BE2C (cell line): ENCODE measurements at regions not wholly inside any gene's neighbourhood (a gene's known extent, or its start where the extent isn't known, plus 50 kb on each side); places are given as distances from the start of the nearest gene placed in this dataset.

Experiments used
- DNase-seq: peaks from one replicate; pipeline ENCODE4 v3.0.0-alpha.2; 2020
- H3K27me3 ChIP-seq: fragments of 250-450 bp; sonication (Bioruptor Pico); 2 replicates; pipeline ENCODE4 v1.5.1; 2020; ENCODE audit warnings: mild to moderate bottlenecking
- H3K36me3 ChIP-seq: fragments of 250-450 bp; sonication (Bioruptor Pico); 2 replicates; pipeline ENCODE4 v1.5.1; 2020; ENCODE audit warnings: mild to moderate bottlenecking
- H3K4me1 ChIP-seq: fragments of 250-450 bp; sonication (Bioruptor Pico); 2 replicates; pipeline ENCODE4 v1.5.1; 2020
- H3K4me3 ChIP-seq: 2 replicates; pipeline ENCODE4 v1.5.1; 2011; ENCODE audit warnings: low read depth, low read length
- H3K9me3 ChIP-seq: fragments of 250-450 bp; sonication (Bioruptor Pico); 2 replicates; pipeline ENCODE4 v1.5.1; 2020
- TF ChIP-seq, protein P1 (sequence below): IDR thresholded peaks from 2 replicates; pipeline ENCODE4 v1.5.1; 2012; ENCODE audit warnings: mild to moderate bottlenecking, low read depth, low read length

DNA sequence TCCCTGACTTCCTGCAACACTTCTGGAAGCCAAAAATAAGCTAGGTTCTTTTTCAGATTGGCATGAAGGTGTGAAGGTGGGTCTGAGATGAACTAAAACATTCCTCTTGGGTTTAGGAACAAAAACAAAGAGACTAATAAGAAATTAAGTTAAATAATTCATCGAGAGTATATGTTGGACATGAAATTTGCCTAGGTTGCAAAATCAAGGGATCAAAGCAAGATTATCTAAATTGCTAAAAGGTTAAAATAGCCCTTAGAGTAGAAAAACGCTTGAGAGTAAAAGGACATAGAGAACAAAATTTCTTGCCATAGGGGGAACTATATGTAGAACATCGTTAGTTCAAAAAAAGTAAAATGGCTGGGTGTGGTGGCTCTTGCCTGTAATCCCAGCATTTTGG is 845.9 kb upstream of the NXPH2 start:
- no peaks in the 10 kb centered on the region for H3K36me3 ChIP-seq
- no peak overlapping the region for H3K4me3 ChIP-seq
- no peaks in the 10 kb centered on the region for H3K27me3 ChIP-seq
- TF ChIP-seq, protein P1, sequence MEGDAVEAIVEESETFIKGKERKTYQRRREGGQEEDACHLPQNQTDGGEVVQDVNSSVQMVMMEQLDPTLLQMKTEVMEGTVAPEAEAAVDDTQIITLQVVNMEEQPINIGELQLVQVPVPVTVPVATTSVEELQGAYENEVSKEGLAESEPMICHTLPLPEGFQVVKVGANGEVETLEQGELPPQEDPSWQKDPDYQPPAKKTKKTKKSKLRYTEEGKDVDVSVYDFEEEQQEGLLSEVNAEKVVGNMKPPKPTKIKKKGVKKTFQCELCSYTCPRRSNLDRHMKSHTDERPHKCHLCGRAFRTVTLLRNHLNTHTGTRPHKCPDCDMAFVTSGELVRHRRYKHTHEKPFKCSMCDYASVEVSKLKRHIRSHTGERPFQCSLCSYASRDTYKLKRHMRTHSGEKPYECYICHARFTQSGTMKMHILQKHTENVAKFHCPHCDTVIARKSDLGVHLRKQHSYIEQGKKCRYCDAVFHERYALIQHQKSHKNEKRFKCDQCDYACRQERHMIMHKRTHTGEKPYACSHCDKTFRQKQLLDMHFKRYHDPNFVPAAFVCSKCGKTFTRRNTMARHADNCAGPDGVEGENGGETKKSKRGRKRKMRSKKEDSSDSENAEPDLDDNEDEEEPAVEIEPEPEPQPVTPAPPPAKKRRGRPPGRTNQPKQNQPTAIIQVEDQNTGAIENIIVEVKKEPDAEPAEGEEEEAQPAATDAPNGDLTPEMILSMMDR: no peak
- H3K4me1 ChIP-seq: no peaks in the 10 kb centered on the region
- H3K9me3 ChIP-seq: no peaks in the 10 kb centered on the region
- no peak for DNase-seq

GRCh38 chr2:139622691-139623090 is 842.5 kb upstream of the NXPH2 start:
- no peak for DNase-seq
- H3K4me3 ChIP-seq: no peak overlapping the region
- H3K27me3 ChIP-seq: no peaks in the 10 kb centered on the region
- H3K4me1 ChIP-seq: no peaks in the 10 kb centered on the region
- no peaks in the 10 kb centered on the region for H3K9me3 ChIP-seq
- H3K36me3 ChIP-seq: no peaks in the 10 kb centered on the region
- TF ChIP-seq, protein P1: no peak

- H3K27me3 ChIP-seq: no peaks in the 10 kb centered on the region
- no peaks in the 10 kb centered on the region for H3K36me3 ChIP-seq
- no peak for DNase-seq
- TF ChIP-seq, protein P1: no peak
- no peaks in the 10 kb centered on the region for H3K9me3 ChIP-seq
- no peaks in the 10 kb centered on the region for H3K4me1 ChIP-seq
- no peak overlapping the region for H3K4me3 ChIP-seq
These were observed 837.6 kb upstream of the NXPH2 start for GRCh38 chr2:139617747-139618146.

- DNase-seq: no peak
- no peak overlapping the region for H3K4me3 ChIP-seq
- TF ChIP-seq, protein P1: no peak
- no peaks in the 10 kb centered on the region for H3K27me3 ChIP-seq
- H3K36me3 ChIP-seq: no peaks in the 10 kb centered on the region
- no peaks in the 10 kb centered on the region for H3K4me1 ChIP-seq
- H3K9me3 ChIP-seq: no peaks in the 10 kb centered on the region
These were observed 833.1 kb upstream of the NXPH2 start for GRCh38 chr2:139613264-139613663.

- no peak overlapping the region for H3K4me3 ChIP-seq
- no peaks in the 10 kb centered on the region for H3K4me1 ChIP-seq
- TF ChIP-seq, protein P1: no peak
- H3K36me3 ChIP-seq: no peaks in the 10 kb centered on the region
- no peaks in the 10 kb centered on the region for H3K27me3 ChIP-seq
- no peaks in the 10 kb centered on the region for H3K9me3 ChIP-seq
- no peak for DNase-seq
These were observed 830.3 kb upstream of the NXPH2 start for GRCh38 chr2:139610512-139610911.

DNA sequence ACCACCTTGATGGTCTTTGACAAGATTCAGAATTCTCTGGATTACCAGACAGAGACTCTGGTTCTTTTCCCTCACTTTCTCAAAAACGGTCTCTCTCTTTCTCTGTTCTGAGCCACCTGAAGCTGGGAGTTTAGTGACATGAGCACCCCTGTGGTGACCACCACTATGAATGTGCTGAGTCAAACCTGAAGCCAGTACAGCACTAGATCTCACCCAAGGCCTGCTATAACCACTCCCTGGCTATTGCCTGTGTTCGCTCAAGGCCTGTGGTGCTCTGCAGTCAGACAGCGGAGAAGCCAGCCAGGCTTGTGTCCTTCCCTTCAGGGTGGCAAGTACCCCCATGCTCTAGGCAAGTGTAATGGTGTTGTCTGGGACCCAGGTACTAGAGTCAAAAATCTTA is 828.9 kb upstream of the NXPH2 start:
- no peaks in the 10 kb centered on the region for H3K27me3 ChIP-seq
- TF ChIP-seq, protein P1: no peak
- no peaks in the 10 kb centered on the region for H3K9me3 ChIP-seq
- no peaks in the 10 kb centered on the region for H3K36me3 ChIP-seq
- H3K4me3 ChIP-seq: no peak overlapping the region
- DNase-seq: no peak
- H3K4me1 ChIP-seq: no peaks in the 10 kb centered on the region
